ENCODE measurements at regions not wholly inside any gene's neighbourhood (a gene's known extent, or its start where the extent isn't known, plus 50 kb on each side); places are given as distances from the start of the nearest gene placed in this dataset.
"Not testable (repeated sequence)": the region's sequence is repeated elsewhere in the genome, so short reads cannot be mapped to it uniquely, and the experiment has no call there.

- H3K27ac ChIP-seq (ENCODE audit: low read depth, low read length); DNase-seq (ENCODE audit: low read depth, low spot score); H4K20me1 ChIP-seq (ENCODE audit: insufficient read depth); H3K9ac ChIP-seq (ENCODE audit: low read length); intact Hi-C loops (cut with micrococcal nuclease); H3K27me3 ChIP-seq (ENCODE audit: insufficient read depth, low read length); POLR2A ChIA-PET; ATAC-seq; H3K4me1 ChIP-seq (ENCODE audit: control insufficient read depth in 1 of 2, insufficient read depth in 2 of 2, low read length in 2 of 2); H3K79me2 ChIP-seq (ENCODE audit: insufficient read depth, low read length); BruUV-seq (replicated peaks); H2AFZ ChIP-seq (ENCODE audit: low read depth, low read length, poor library complexity, severe bottlenecking); H3K9me2 ChIP-seq (ENCODE audit: insufficient read depth); H3K4me2 ChIP-seq (ENCODE audit: low read length); H3K9me3 ChIP-seq (ENCODE audit: control insufficient read depth in 1 of 2, insufficient read depth in 1 of 2, low read depth in 1 of 2, low read length in 2 of 2); H3K4me3 ChIP-seq (replicated peaks in 1 of 2; ENCODE audit: low read depth in 1 of 2, low read length in 2 of 2); H3K36me3 ChIP-seq (ENCODE audit: control insufficient read depth in 1 of 2, insufficient read depth in 2 of 2, low read length in 2 of 2); RAD21 ChIA-PET (ENCODE audit: low non-redundant PET in 1 of 2, low total read pairs in 2 of 2, uncharacterized antibody in 2 of 2, unreplicated experiment in 2 of 2): not testable (repeated sequence)
- CTCF ChIA-PET, result interaction anchor here (2.3 kb wide), 1 partner anchor 281 kb away, joined by 5 read pairs; no protein-coding TSS in a partner anchor
Measured at GRCh38 chr5:36409711-36410110, 108.0 kb upstream of the RANBP3L start.

- intact Hi-C loops (cut with micrococcal nuclease); DNase-seq (ENCODE audit: low read depth, low spot score); H3K4me2 ChIP-seq (ENCODE audit: low read length); H3K27ac ChIP-seq (ENCODE audit: low read depth, low read length); H3K36me3 ChIP-seq (ENCODE audit: control insufficient read depth in 1 of 2, insufficient read depth in 2 of 2, low read length in 2 of 2); H3K27me3 ChIP-seq (ENCODE audit: insufficient read depth, low read length); H3K4me3 ChIP-seq (replicated peaks in 1 of 2; ENCODE audit: low read depth in 1 of 2, low read length in 2 of 2); POLR2A ChIA-PET; H3K9ac ChIP-seq (ENCODE audit: low read length); ATAC-seq; H3K79me2 ChIP-seq (ENCODE audit: insufficient read depth, low read length); H4K20me1 ChIP-seq (ENCODE audit: insufficient read depth); RAD21 ChIA-PET (ENCODE audit: low non-redundant PET in 1 of 2, low total read pairs in 2 of 2, uncharacterized antibody in 2 of 2, unreplicated experiment in 2 of 2); CTCF ChIA-PET; H3K9me2 ChIP-seq (ENCODE audit: insufficient read depth); H3K4me1 ChIP-seq (ENCODE audit: control insufficient read depth in 1 of 2, insufficient read depth in 2 of 2, low read length in 2 of 2); BruUV-seq (replicated peaks); H2AFZ ChIP-seq (ENCODE audit: low read depth, low read length, poor library complexity, severe bottlenecking); H3K9me3 ChIP-seq (ENCODE audit: control insufficient read depth in 1 of 2, insufficient read depth in 1 of 2, low read depth in 1 of 2, low read length in 2 of 2): not testable (repeated sequence)
Measured at GRCh38 chr5:36410672-36411071, 109.0 kb upstream of the RANBP3L start.

DNA sequence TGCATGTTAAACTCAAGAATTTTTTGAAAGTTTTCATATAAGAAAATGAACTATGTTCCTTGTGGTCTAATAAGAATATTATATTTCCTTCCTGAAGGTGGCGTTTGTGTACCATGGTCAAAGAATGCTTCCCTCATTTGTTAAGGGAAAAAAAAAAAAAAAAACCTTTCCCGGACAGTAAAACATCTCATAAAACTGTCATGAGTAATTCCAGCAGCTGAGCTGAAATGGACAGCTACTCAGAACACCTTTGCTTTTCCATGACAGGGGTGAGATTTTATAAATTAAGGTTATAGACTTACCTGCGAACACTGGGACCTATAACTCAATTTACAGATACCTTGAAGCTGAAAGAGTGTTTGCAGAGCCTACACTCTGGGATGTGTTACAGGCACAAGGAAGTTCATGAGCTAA, 113.2 kb upstream of the RANBP3L start:
- Histone ChIP-seq H3K4me2 (ENCODE audit: low read length) (no peak overlapping the region), H3K9ac (ENCODE audit: low read length) (no peak overlapping the region), H3K9me2 (ENCODE audit: insufficient read depth) (no peaks in the 10 kb centered on the region), H3K27me3 (ENCODE audit: insufficient read depth, low read length) (no peaks in the 10 kb centered on the region), H3K36me3 (ENCODE audit: control insufficient read depth in 1 of 2, insufficient read depth in 2 of 2, low read length in 2 of 2) (no peaks in the 10 kb centered on the region), H4K20me1 (ENCODE audit: insufficient read depth) (no peaks in the 10 kb centered on the region), H2AFZ (ENCODE audit: low read depth, low read length, poor library complexity, severe bottlenecking) (no peak overlapping the region), H3K4me3 (replicated peaks in 1 of 2; ENCODE audit: low read depth in 1 of 2, low read length in 2 of 2) (no peak overlapping the region), H3K79me2 (ENCODE audit: insufficient read depth, low read length) (no peaks in the 10 kb centered on the region), H3K27ac (ENCODE audit: low read depth, low read length) (no peak overlapping the region), H3K4me1 (ENCODE audit: control insufficient read depth in 1 of 2, insufficient read depth in 2 of 2, low read length in 2 of 2) (peaks cover 0 to 10% of the 10 kb centered on the region in 2 experiments; a peak in 1 of 4 replicates), H3K9me3 (ENCODE audit: control insufficient read depth in 1 of 2, insufficient read depth in 1 of 2, low read depth in 1 of 2, low read length in 2 of 2) (no peaks in the 10 kb centered on the region)
- intact Hi-C loops (cut with micrococcal nuclease), result loop anchor here (1.0 kb wide), 2 partner anchors 92 to 278 kb away; no protein-coding TSS in a partner anchor
- ATAC-seq (peak; percentile 73), DNase-seq (ENCODE audit: low read depth, low spot score) (peak; percentile 37)
- CTCF ChIA-PET, result interaction anchor here (0.7 to 2.8 kb wide), 8 partner anchors 91 to 455 kb away, joined by 3 to 52 read pairs (median 14); no protein-coding TSS in a partner anchor
- RAD21 ChIA-PET (ENCODE audit: low non-redundant PET in 1 of 2, low total read pairs in 2 of 2, uncharacterized antibody in 2 of 2, unreplicated experiment in 2 of 2), result interaction anchor here (0.6 to 1.2 kb wide), 9 partner anchors 91 to 281 kb away, joined by 3 to 6 read pairs (median 4); no protein-coding TSS in a partner anchor
- POLR2A ChIA-PET, result interaction anchor here (0.9 to 1.4 kb wide), 2 partner anchors 91 to 278 kb away, joined by 3 read pairs; no protein-coding TSS in a partner anchor
- no TSS peak for BruUV-seq (replicated peaks)
- TF ChIP-seq CBX3 (IDR thresholded peaks at IDR 0.05; ENCODE audit: low read depth) (no peak), RAD21 (IDR thresholded peaks at IDR 0.05; ENCODE audit: low read depth) (peak; percentile 81), SP1 (IDR thresholded peaks at IDR 0.05; ENCODE audit: low read depth) (no peak), ELF1 (IDR thresholded peaks at IDR 0.05; ENCODE audit: borderline replicate concordance, low read depth) (no peak), CTCF (IDR thresholded peaks at IDR 0.05 in 2 of 3, conservative IDR thresholded peaks at IDR 0.05 in 1 of 3; ENCODE audit: borderline replicate concordance in 1 of 3, insufficient read depth in 1 of 3, low read depth in 2 of 3, low read length in 2 of 3) (peak; percentile 21 to 81 (median 61); a peak in 4 of 6 replicates), EGR1 (IDR thresholded peaks at IDR 0.05; ENCODE audit: low read depth) (no peak), ZBTB33 (IDR thresholded peaks at IDR 0.05; ENCODE audit: extremely low read depth, insufficient replicate concordance, low read length) (no peak), ZNF274 (IDR thresholded peaks at IDR 0.05; ENCODE audit: low read depth, low read length) (no peak), CEBPB (IDR thresholded peaks at IDR 0.05; ENCODE audit: low read depth) (no peak), ZFX (IDR thresholded peaks at IDR 0.05) (no peak)

All from HCT116 (cell line).